ENCODE measurements at regions not wholly inside any gene's neighbourhood (a gene's known extent, or its start where the extent isn't known, plus 50 kb on each side); places are given as distances from the start of the nearest gene placed in this dataset.
"Not testable (repeated sequence)": the region's sequence is repeated elsewhere in the genome, so short reads cannot be mapped to it uniquely, and the experiment has no call there.

DNA sequence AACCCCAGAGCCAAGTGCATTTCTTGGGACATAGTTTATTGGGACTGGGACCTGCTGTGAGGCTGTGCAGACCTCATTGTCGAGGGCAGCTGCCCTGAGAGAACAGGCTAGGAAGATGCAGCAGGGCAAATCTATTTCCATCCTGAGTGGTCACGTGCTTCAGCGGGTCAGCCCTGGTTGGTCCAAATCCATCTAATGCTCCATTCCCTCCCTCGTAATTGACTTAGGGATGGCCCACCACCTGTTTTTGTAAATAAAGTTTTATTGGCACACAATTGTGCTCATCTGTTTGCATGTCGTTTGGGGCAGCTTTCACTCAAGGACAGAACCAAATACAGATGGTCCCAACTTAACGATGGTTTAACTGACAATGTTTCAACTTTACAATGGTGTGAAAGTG lies 75.5 kb upstream of the ADGRE5 start:
- H3K27ac ChIP-seq (ENCODE audit: low read length) = no peak overlapping the region
- H3K4me1 ChIP-seq (ENCODE audit: control insufficient read depth, insufficient read depth, low read length) = no peaks in the 10 kb centered on the region
- DNase-seq = no peak
- no CpG with 5 or more reads among the region's 6 CpGs for WGBS (ENCODE audit: insufficient coverage, low lambda C conversion rate)
- no peaks in the 10 kb centered on the region for H3K9me3 ChIP-seq (ENCODE audit: control insufficient read depth, low read depth, low read length)
- H3K27me3 ChIP-seq (ENCODE audit: control insufficient read depth, insufficient read depth, low read length) = no peaks in the 10 kb centered on the region
- no peaks in the 10 kb centered on the region for H3K36me3 ChIP-seq (ENCODE audit: control insufficient read depth, insufficient read depth, low read length)
- H3K4me3 ChIP-seq (ENCODE audit: low read length) = no peak overlapping the region

DNA sequence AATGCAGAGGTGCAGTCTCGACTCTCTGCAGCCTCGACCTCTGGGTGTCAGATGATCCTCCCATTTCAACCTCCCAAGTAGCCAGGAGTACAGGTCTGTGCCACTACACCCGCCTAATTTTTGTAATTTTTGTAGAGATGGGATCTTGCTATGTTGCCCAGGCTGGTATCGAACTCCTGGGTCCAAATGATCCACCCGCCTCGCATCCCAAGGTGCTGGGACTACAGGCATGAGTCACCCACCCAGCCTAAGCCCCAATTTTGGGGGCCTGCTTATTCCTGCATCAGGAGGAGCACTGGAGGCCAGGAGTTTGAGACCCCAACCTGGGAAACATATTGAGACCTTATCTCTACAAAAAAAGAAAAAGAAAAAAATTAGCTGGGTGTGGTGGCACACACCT lies 80.1 kb upstream of the ADGRE5 start:
- no peaks in the 10 kb centered on the region for H3K4me1 ChIP-seq (ENCODE audit: control insufficient read depth, insufficient read depth, low read length)
- DNase-seq = no peak
- H3K9me3 ChIP-seq (ENCODE audit: control insufficient read depth, low read depth, low read length) = no peaks in the 10 kb centered on the region
- no peak overlapping the region for H3K4me3 ChIP-seq (ENCODE audit: low read length)
- H3K27ac ChIP-seq (ENCODE audit: low read length) = no peak overlapping the region
- H3K27me3 ChIP-seq (ENCODE audit: control insufficient read depth, insufficient read depth, low read length) = no peaks in the 10 kb centered on the region
- H3K36me3 ChIP-seq (ENCODE audit: control insufficient read depth, insufficient read depth, low read length) = no peaks in the 10 kb centered on the region
- WGBS (ENCODE audit: insufficient coverage, low lambda C conversion rate) = no CpG with 5 or more reads among the region's 6 CpGs

DNA sequence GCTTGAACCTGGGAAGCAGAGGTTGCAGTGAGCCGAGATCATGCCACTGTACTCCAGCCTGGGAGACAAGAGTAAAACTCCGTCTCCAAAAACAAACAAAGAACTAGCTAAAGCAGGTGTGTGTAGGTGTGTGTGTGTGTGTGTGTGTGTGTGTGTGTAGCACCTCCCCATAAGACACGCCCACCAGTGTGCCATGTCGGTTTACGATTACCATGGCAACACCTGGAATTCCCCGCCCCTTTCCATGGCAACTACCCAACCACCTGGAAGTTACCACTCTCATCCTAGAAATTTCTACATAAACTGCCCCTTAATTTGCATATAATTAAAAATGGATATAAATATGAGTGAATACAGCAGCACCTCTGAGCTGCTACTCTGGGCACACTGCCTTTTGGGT lies 80.9 kb upstream of the ADGRE5 start:
- no peak for DNase-seq
- Histone ChIP-seq H3K27ac (ENCODE audit: low read length) (no peak overlapping the region), H3K4me1 (ENCODE audit: control insufficient read depth, insufficient read depth, low read length) (no peaks in the 10 kb centered on the region), H3K4me3 (ENCODE audit: low read length) (no peak overlapping the region), H3K27me3 (ENCODE audit: control insufficient read depth, insufficient read depth, low read length) (no peaks in the 10 kb centered on the region), H3K9me3 (ENCODE audit: control insufficient read depth, low read depth, low read length) (no peaks in the 10 kb centered on the region), H3K36me3 (ENCODE audit: control insufficient read depth, insufficient read depth, low read length) (no peaks in the 10 kb centered on the region)
- no CpG with 5 or more reads among the region's 6 CpGs for WGBS (ENCODE audit: insufficient coverage, low lambda C conversion rate)

DNA sequence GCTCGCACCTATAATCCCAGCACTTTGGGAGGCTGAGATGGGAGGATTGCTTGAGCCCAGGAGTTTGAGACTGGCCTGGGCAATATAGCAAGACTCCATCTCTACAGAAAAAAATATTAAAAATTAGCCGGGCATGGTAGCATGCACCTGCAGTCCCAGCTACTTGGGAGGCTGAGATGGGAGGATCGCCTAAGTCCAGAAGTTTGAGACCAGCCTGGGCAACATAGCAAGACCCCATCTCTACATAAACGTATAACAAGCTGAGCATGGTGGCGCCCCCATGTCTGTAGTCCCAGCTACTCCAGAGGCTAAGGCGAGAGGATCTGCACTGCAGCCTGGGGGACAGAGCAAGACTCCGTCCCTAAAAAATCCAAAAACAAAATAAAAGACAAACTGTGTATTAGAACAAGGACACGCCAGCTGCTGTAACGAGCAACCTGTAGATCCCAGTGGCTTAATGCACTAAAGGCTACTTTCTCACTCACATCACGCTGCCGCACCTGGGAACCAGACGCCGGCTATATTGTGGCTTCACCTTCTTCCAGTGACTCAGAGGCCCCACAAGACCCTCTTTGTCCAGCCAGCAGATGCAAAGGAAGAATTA lies 81.9 kb upstream of the ADGRE5 start:
- 100% methylated on average over 1 of the region's 13 CpGs for WGBS (ENCODE audit: insufficient coverage, low lambda C conversion rate)
- not testable (repeated sequence) for H3K4me3 ChIP-seq (ENCODE audit: low read length); H3K4me1 ChIP-seq (ENCODE audit: control insufficient read depth, insufficient read depth, low read length); H3K27me3 ChIP-seq (ENCODE audit: control insufficient read depth, insufficient read depth, low read length); DNase-seq; H3K27ac ChIP-seq (ENCODE audit: low read length); H3K36me3 ChIP-seq (ENCODE audit: control insufficient read depth, insufficient read depth, low read length); H3K9me3 ChIP-seq (ENCODE audit: control insufficient read depth, low read depth, low read length)

DNA sequence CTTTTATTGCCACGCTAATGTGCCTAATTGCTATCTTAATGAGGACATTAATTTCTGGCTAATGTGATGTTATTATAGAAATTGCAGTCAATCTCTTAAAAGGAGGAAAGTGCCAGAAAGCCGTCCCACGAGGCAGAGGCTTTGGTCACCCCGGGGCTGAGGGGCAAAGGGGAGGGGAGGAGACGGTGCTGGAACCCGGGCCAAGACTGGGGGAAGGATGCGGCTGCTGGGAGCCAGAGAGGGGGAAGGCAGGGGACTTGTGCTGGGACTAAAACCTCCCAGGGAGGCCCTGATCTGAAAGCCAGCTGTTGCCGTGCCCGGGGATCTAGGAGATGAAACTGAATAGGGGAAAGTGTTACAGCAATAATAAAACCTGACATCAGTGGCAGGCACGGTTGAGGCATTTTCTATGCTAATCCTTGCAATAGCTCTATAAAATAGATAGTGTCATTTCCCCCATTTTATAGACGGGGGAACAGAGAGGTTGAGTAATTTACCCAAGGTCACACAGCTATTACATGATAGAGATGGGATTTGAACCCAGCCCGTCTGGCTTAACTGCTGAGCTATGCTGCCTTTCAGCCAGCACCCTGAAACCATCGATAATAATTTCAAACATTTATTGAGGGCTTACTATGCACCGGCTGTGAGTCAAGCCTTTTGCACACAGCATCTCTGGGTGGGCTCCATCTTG lies 83.2 kb upstream of the ADGRE5 start:
- WGBS (ENCODE audit: insufficient coverage, low lambda C conversion rate) = no CpG with 5 or more reads among the region's 14 CpGs

DNA sequence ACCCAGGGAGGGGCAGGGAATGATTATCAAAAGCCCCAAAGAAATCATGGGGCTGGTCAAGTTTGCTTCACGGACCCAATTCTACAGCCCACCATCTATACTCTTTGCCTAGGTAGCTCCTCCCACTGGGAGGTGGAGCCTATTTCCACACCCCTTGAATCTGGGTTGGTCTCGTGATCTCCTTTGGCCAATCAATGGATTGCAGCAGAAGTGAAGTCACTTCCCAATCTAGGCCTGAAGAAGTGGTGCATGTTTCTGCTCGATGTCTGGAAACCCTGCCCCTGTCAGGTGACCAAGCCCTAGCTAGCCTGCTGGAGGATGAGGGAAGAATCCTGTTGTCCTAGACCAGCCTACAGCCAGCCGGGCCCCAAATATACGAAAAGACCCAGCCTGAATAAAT lies 86.3 kb upstream of the ADGRE5 start:
- not testable (repeated sequence) for DNase-seq; H3K36me3 ChIP-seq (ENCODE audit: control insufficient read depth, insufficient read depth, low read length); H3K27ac ChIP-seq (ENCODE audit: low read length); H3K9me3 ChIP-seq (ENCODE audit: control insufficient read depth, low read depth, low read length); H3K27me3 ChIP-seq (ENCODE audit: control insufficient read depth, insufficient read depth, low read length); H3K4me1 ChIP-seq (ENCODE audit: control insufficient read depth, insufficient read depth, low read length); H3K4me3 ChIP-seq (ENCODE audit: low read length)
- WGBS (ENCODE audit: insufficient coverage, low lambda C conversion rate) = no CpG with 5 or more reads among the region's 5 CpGs

More for the DNA sequence above, 83.2 kb upstream of the ADGRE5 start:
- H3K27ac ChIP-seq (ENCODE audit: low read length); H3K36me3 ChIP-seq (ENCODE audit: control insufficient read depth, insufficient read depth, low read length); H3K27me3 ChIP-seq (ENCODE audit: control insufficient read depth, insufficient read depth, low read length); DNase-seq; H3K4me3 ChIP-seq (ENCODE audit: low read length); H3K9me3 ChIP-seq (ENCODE audit: control insufficient read depth, low read depth, low read length); H3K4me1 ChIP-seq (ENCODE audit: control insufficient read depth, insufficient read depth, low read length): not testable (repeated sequence)

DNA sequence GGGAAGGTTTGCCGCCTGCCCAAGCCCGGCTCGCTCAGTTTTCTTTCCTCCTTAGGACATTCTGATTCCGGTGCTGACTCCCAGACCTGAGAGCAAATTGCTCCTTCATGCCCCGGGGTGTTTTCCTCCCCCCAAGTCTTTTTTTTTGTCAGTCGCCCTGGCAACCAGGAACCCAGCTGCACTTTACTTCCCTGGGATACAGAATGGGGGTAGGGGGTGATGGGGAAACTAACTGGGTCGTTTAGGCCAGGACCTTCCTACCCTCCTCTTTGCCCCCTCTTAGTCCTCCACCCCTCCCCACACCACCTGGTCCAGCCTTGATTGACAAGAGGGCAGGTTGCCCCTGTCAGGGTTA lies 87.5 kb upstream of the ADGRE5 start:
- H3K4me1 ChIP-seq (ENCODE audit: control insufficient read depth, insufficient read depth, low read length); H3K9me3 ChIP-seq (ENCODE audit: control insufficient read depth, low read depth, low read length); DNase-seq; H3K4me3 ChIP-seq (ENCODE audit: low read length); H3K36me3 ChIP-seq (ENCODE audit: control insufficient read depth, insufficient read depth, low read length); H3K27ac ChIP-seq (ENCODE audit: low read length); H3K27me3 ChIP-seq (ENCODE audit: control insufficient read depth, insufficient read depth, low read length): not testable (repeated sequence)
- WGBS (ENCODE audit: insufficient coverage, low lambda C conversion rate) = no CpG with 5 or more reads among the region's 7 CpGs

DNA sequence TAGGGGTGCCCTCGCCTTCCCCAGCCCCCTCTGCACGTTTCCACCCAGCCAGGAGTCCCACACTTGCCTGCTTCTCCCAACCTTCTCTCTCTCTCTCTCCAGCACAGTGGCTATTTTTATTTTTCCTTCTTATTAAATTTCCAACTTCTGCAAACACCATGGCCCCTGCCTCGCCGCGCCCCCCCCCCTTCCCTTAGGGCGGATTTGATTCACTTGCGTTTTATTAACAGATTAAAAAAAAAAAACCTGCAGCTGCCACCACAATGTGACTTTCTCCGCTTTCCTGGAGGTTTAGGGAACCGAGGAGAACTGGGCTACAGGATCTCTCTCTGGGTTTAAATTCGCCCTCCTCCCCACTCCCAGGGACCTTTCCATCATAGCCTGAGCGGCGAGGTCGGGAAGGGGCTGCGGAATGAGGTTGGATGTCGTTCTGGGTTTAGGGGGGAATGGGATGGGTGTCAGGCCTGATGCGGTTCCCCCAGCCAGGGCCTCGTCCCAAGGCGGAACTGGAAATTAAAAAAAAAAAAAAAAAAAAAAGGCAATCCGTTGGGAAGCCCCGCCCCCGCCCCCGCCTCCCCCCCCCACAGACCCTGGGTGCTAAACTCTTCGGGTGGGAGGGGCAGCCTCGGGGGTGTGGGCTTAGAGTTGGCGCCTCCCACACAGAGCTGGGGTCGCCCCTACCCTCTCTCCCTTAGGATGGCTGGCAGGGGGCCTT lies 87.3 kb upstream of the ADGRL1 start:
- H3K27me3 ChIP-seq (ENCODE audit: control insufficient read depth, insufficient read depth, low read length); H3K36me3 ChIP-seq (ENCODE audit: control insufficient read depth, insufficient read depth, low read length); H3K4me1 ChIP-seq (ENCODE audit: control insufficient read depth, insufficient read depth, low read length); H3K9me3 ChIP-seq (ENCODE audit: control insufficient read depth, low read depth, low read length); DNase-seq; H3K27ac ChIP-seq (ENCODE audit: low read length): not testable (repeated sequence)
- peak overlapping the region; percentile 13 for H3K4me3 ChIP-seq (ENCODE audit: low read length)
- WGBS (ENCODE audit: insufficient coverage, low lambda C conversion rate) = no CpG with 5 or more reads among the region's 26 CpGs

DNA sequence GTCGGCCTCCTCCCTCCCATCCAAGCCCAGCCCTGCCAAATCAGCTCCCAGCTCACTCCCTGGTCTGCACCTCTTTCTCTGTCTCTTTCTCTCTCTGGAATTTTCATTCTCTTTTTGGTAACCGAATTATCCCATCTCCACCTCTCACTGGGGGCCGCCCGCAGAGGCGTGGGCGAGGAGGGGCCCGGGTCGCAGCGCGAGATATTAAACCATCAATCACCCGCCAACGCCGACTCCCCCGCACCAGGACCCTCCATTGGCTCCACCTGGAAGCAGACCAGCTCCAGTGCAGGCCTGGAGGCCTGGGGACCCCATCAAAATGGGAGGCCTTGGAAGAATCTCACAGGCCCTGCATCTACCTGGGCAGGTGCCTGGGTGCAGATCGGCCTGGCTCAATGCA lies 83.8 kb upstream of the ADGRL1 start:
- whole genome bisulfite sequencing (ENCODE audit: insufficient coverage, low lambda C conversion rate) = no CpG with 5 or more reads among the region's 15 CpGs

DNA sequence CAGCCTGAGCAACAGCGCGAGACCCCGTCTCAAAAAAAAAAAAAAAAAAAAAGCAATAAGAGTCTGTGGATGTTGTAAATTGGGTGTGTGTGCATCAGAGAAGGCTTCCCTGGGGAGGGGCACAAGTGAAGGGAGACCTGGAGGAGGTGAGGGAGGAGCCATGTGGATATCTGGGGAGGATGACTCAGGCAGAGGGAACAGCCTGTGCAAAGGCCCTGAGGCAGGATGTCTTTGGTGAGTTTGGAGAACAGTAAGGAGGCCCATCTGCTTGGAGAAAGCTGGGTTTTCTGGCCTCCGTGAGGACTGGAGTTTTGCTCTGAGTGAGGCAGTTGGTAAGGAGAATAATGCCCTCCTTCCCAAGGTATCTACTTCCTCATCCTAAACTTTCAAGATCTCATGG lies 81.9 kb upstream of the ADGRL1 start:
- not testable (repeated sequence) for DNase-seq; H3K27ac ChIP-seq (ENCODE audit: low read length); H3K27me3 ChIP-seq (ENCODE audit: control insufficient read depth, insufficient read depth, low read length); H3K4me3 ChIP-seq (ENCODE audit: low read length); H3K9me3 ChIP-seq (ENCODE audit: control insufficient read depth, low read depth, low read length); H3K36me3 ChIP-seq (ENCODE audit: control insufficient read depth, insufficient read depth, low read length); H3K4me1 ChIP-seq (ENCODE audit: control insufficient read depth, insufficient read depth, low read length)
- no CpG with 5 or more reads among the region's 4 CpGs for WGBS (ENCODE audit: insufficient coverage, low lambda C conversion rate)

More for the DNA sequence above, 83.8 kb upstream of the ADGRL1 start:
- DNase-seq; H3K36me3 ChIP-seq (ENCODE audit: control insufficient read depth, insufficient read depth, low read length); H3K4me1 ChIP-seq (ENCODE audit: control insufficient read depth, insufficient read depth, low read length); H3K27ac ChIP-seq (ENCODE audit: low read length); H3K27me3 ChIP-seq (ENCODE audit: control insufficient read depth, insufficient read depth, low read length); H3K9me3 ChIP-seq (ENCODE audit: control insufficient read depth, low read depth, low read length); H3K4me3 ChIP-seq (ENCODE audit: low read length): not testable (repeated sequence)

DNA sequence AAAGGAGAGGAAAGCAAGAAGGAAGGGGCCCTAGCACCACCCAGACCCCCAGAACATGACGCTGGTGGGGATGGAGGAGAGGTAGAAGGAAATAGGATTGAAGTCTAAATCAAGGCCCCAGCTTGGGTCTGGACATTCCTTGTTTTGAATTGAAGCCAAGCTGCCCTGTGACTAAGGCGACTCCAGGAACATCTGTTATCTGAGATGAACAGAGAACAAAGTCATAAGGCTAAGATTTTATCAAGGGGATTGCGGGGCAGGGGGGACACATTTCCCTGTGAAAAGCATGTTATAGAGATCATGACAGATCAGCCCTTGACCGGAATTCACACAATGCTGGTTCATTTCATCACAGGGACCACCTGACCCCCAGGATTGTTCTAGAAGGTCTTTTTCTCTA lies 80.6 kb upstream of the ADGRL1 start:
- H3K27me3 ChIP-seq (ENCODE audit: control insufficient read depth, insufficient read depth, low read length); H3K4me3 ChIP-seq (ENCODE audit: low read length); H3K9me3 ChIP-seq (ENCODE audit: control insufficient read depth, low read depth, low read length); H3K4me1 ChIP-seq (ENCODE audit: control insufficient read depth, insufficient read depth, low read length); H3K27ac ChIP-seq (ENCODE audit: low read length); H3K36me3 ChIP-seq (ENCODE audit: control insufficient read depth, insufficient read depth, low read length): not testable (repeated sequence)
- no CpG with 5 or more reads among the region's 4 CpGs for WGBS (ENCODE audit: insufficient coverage, low lambda C conversion rate)
- peak in 1 of 2 donors; percentile 22 for DNase-seq
